GM23248 (cell line): ENCODE measurements at regions not wholly inside any gene's neighbourhood (a gene's known extent, or its start where the extent isn't known, plus 50 kb on each side); places are given as distances from the start of the nearest gene placed in this dataset.

ENCODE experiments used
- DNase-seq: peaks from one replicate; pipeline ENCODE4 v3.0.0-alpha.2; 2015
- H2AFZ ChIP-seq: fragments of 200-600 bp; sonication (generic); 2 replicates; pipeline ENCODE4 v1.6.1; 2016; ENCODE audit warnings: antibody characterized with exemption
- H3F3A ChIP-seq: fragments of 200-600 bp; sonication (generic); 2 replicates; pipeline ENCODE4 v1.6.1; 2016; ENCODE audit warnings: mild to moderate bottlenecking, antibody characterized with exemption, mixed run types; ENCODE audit not compliant: insufficient read depth
- H3K27ac ChIP-seq: fragments of 200-600 bp; sonication (generic); 2 replicates; pipeline ENCODE4 v1.5.1; 2016; ENCODE audit warnings: mild to moderate bottlenecking
- H3K27me3 ChIP-seq: fragments of 200-600 bp; sonication (generic); replicated peaks from 2 replicates; pipeline ENCODE4 v1.6.1; 2016; ENCODE audit warnings: mild to moderate bottlenecking; ENCODE audit not compliant: insufficient read depth
- H3K36me3 ChIP-seq: fragments of 200-600 bp; sonication (generic); 2 replicates; pipeline ENCODE4 v1.6.1; 2016; ENCODE audit warnings: low read depth, mild to moderate bottlenecking
- H3K4me1 ChIP-seq: fragments of 200-600 bp; sonication (generic); 2 replicates; pipeline ENCODE4 v1.6.1; 2016; ENCODE audit warnings: mild to moderate bottlenecking; ENCODE audit not compliant: insufficient read depth
- H3K4me2 ChIP-seq: fragments of 200-600 bp; sonication (generic); one replicate; pipeline ENCODE4 v1.6.1; 2016; ENCODE audit warnings: mild to moderate bottlenecking; ENCODE audit not compliant: unreplicated experiment
- H3K4me3 ChIP-seq: fragments of 200-600 bp; sonication (generic); 2 replicates; pipeline ENCODE4 v1.5.1; 2016; ENCODE audit warnings: mild to moderate bottlenecking
- H3K79me2 ChIP-seq: fragments of 200-600 bp; sonication (generic); 2 replicates; pipeline ENCODE4 v1.6.1; 2016; ENCODE audit warnings: mild to moderate bottlenecking; ENCODE audit not compliant: insufficient read depth
- H3K9ac ChIP-seq: fragments of 200-600 bp; sonication (generic); 2 replicates; pipeline ENCODE4 v1.6.1; 2016; ENCODE audit warnings: mild to moderate bottlenecking
- H3K9me2 ChIP-seq: fragments of 200-600 bp; sonication (generic); 2 replicates; pipeline ENCODE4 v1.6.1; 2016; ENCODE audit warnings: mixed run types, mild to moderate bottlenecking, moderate library complexity; ENCODE audit not compliant: insufficient read depth
- H3K9me3 ChIP-seq: fragments of 200-600 bp; sonication (generic); one replicate; pipeline ENCODE4 v1.6.1; 2017; ENCODE audit warnings: low read depth
- H4K20me1 ChIP-seq: fragments of 200-600 bp; sonication (generic); 2 replicates; pipeline ENCODE4 v1.6.0; 2016; ENCODE audit not compliant: insufficient read depth
- EZH2 ChIP-seq: fragments of 200-600 bp; sonication (generic); IDR thresholded peaks from 2 replicates; pipeline ENCODE4 v1.6.1; 2018; ENCODE audit warnings: antibody characterized with exemption, mild to moderate bottlenecking; ENCODE audit not compliant: insufficient read depth, poor library complexity, severe bottlenecking
- EZH2phosphoT487 ChIP-seq: fragments of 200-600 bp; sonication (generic); IDR thresholded peaks from 2 replicates; pipeline ENCODE4 v1.6.1; 2018; ENCODE audit warnings: antibody characterized with exemption, moderate library complexity, mild to moderate bottlenecking, low read depth; ENCODE audit not compliant: insufficient read depth
- WGBS, 2 experiments: methylation state at CpG; one replicate each; pipeline ENCODE4 v1.1.6; 2015 to 2017; ENCODE audit warnings: low lambda C conversion rate in 2 of 2, low coverage in 1 of 2; ENCODE audit errors: missing lambda C conversion rate in 2 of 2; 5-methylcytosine and 5-hydroxymethylcytosine counted together
- in situ Hi-C: fragments of 300-500 bp; cut with MboI; formaldehyde crosslinking; loops from 2 replicates; pipeline ENCODE4 v1.15.0; 2020

DNA sequence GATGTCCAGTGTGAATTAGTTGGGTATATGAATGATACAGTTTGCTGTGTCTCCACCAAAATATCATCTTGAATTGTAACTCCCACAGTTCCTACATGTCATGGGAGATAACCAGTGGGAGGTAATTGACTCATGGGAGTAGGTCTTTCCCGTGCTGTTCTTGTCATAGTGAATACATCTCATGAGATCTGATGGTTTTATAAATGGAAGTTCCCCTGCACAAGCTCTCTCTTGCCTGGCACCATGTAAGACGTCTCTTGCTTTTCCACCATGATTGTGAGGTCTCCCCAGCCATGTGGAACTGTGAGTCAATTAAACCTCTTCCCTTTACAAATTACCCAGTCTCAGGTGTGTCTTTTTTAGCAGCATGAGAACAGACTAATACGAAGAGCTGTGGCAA lies 223.0 kb downstream of the AJAP1 start:
- Histone ChIP-seq H3K9me2 (no peaks in the 10 kb centered on the region), H2AFZ (no peak overlapping the region), H3K27me3 (no peaks in the 10 kb centered on the region), H3K36me3 (no peaks in the 10 kb centered on the region), H3K9ac (no peak overlapping the region), H3K4me2 (no peak overlapping the region), H3K27ac (no peak overlapping the region), H3K9me3 (no peaks in the 10 kb centered on the region), H3F3A (no peaks in the 10 kb centered on the region), H3K79me2 (no peaks in the 10 kb centered on the region), H3K4me1 (no peaks in the 10 kb centered on the region), H3K4me3 (no peak overlapping the region), H4K20me1 (no peaks in the 10 kb centered on the region)
- no peak for TF ChIP-seq EZH2phosphoT487
- no peak for TF ChIP-seq EZH2
- DNase-seq = no peak
- in situ Hi-C loops = no loop called here
- 5 to 8% methylated on average over 3 of the region's 3 CpGs for WGBS, 2 experiments

GRCh38 chr1:4871373-4871772 lies 217.0 kb downstream of the AJAP1 start:
- Histone ChIP-seq H2AFZ (no peak overlapping the region), H3K27ac (no peak overlapping the region), H3K27me3 (no peaks in the 10 kb centered on the region), H3K4me2 (no peak overlapping the region), H4K20me1 (no peaks in the 10 kb centered on the region), H3K4me3 (no peak overlapping the region), H3K9ac (no peak overlapping the region), H3K36me3 (no peaks in the 10 kb centered on the region), H3K4me1 (no peaks in the 10 kb centered on the region), H3K9me2 (no peaks in the 10 kb centered on the region), H3K9me3 (no peaks in the 10 kb centered on the region), H3F3A (no peaks in the 10 kb centered on the region), H3K79me2 (no peaks in the 10 kb centered on the region)
- no peak for DNase-seq
- no peak for TF ChIP-seq EZH2phosphoT487
- 24 to 27% methylated on average over 3 of the region's 3 CpGs for WGBS, 2 experiments
- in situ Hi-C loops = no loop called here

DNA sequence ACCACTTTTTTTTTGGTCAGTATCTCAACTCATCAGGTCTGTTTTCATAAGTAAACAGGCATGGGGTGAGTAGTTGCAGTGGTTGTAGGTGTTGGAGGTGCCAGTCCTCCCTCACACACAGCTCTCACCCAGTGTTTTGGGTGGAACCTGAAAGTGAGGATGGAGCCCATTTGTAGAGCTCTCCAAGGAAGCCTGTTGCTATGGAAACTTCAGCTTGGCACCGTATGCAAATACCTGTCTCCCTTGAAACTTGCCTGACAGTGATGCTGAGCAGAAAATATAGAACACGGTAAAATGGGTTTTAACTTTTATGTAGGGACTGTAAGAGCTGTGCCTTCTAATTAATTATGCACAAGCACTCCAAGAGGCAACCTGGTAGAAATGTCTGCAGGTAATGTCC lies 214.1 kb downstream of the AJAP1 start:
- Histone ChIP-seq H3K9me3 (no peaks in the 10 kb centered on the region), H3K4me1 (no peaks in the 10 kb centered on the region), H3K4me3 (no peak overlapping the region), H3K79me2 (no peaks in the 10 kb centered on the region), H3K27ac (no peak overlapping the region), H4K20me1 (no peaks in the 10 kb centered on the region), H3K27me3 (no peaks in the 10 kb centered on the region), H3K9ac (no peak overlapping the region), H2AFZ (no peak overlapping the region), H3F3A (no peaks in the 10 kb centered on the region), H3K9me2 (no peaks in the 10 kb centered on the region), H3K36me3 (no peaks in the 10 kb centered on the region), H3K4me2 (no peak overlapping the region)
- in situ Hi-C loops = no loop called here
- 8 to 11% methylated on average over 2 of the region's 2 CpGs for WGBS, 2 experiments
- TF ChIP-seq EZH2 = no peak
- no peak for TF ChIP-seq EZH2phosphoT487
- no peak for DNase-seq

GRCh38 chr1:4856396-4856795 lies 202.0 kb downstream of the AJAP1 start:
- Histone ChIP-seq H3K36me3 (no peaks in the 10 kb centered on the region), H3K4me2 (no peak overlapping the region), H4K20me1 (no peaks in the 10 kb centered on the region), H3K9me2 (no peaks in the 10 kb centered on the region), H3K4me1 (no peaks in the 10 kb centered on the region), H3F3A (no peaks in the 10 kb centered on the region), H3K27me3 (no peaks in the 10 kb centered on the region), H3K9ac (no peak overlapping the region), H2AFZ (no peak overlapping the region), H3K27ac (no peak overlapping the region), H3K4me3 (no peak overlapping the region), H3K79me2 (no peaks in the 10 kb centered on the region), H3K9me3 (no peaks in the 10 kb centered on the region)
- in situ Hi-C loops = no loop called here
- TF ChIP-seq EZH2phosphoT487 (no peak), EZH2 (no peak)
- WGBS, 2 experiments = 0 to 3% methylated on average over 3 of the region's 3 CpGs
- DNase-seq = no peak

- Histone ChIP-seq H3F3A (no peaks in the 10 kb centered on the region), H3K9me2 (no peaks in the 10 kb centered on the region), H3K36me3 (no peaks in the 10 kb centered on the region), H3K79me2 (no peaks in the 10 kb centered on the region), H3K4me3 (no peak overlapping the region), H3K27ac (no peak overlapping the region), H3K9me3 (no peaks in the 10 kb centered on the region), H2AFZ (no peak overlapping the region), H3K27me3 (no peaks in the 10 kb centered on the region), H3K4me1 (no peaks in the 10 kb centered on the region), H3K9ac (no peak overlapping the region), H4K20me1 (no peaks in the 10 kb centered on the region), H3K4me2 (no peak overlapping the region)
- no peak for DNase-seq
- in situ Hi-C loops = no loop called here
- TF ChIP-seq EZH2phosphoT487 (no peak), EZH2 (no peak)
- WGBS, 2 experiments = 36 to 38% methylated on average over 8 of the region's 8 CpGs
These were observed 200.0 kb downstream of the AJAP1 start for GRCh38 chr1:4854367-4854766.
